ENCODE measurements at regions not wholly inside any gene's neighbourhood (a gene's known extent, or its start where the extent isn't known, plus 50 kb on each side); places are given as distances from the start of the nearest gene placed in this dataset.

- no peaks in the 10 kb centered on the region for H3K9me3 ChIP-seq (ENCODE audit: low read depth, low read length)
- DNase-seq (ENCODE audit: low read depth, low spot score), result no peak
- H3K27ac ChIP-seq, result no peak overlapping the region
These were observed 70.7 kb upstream of the CD82 start for GRCh38 chr11:44494785-44495184.

GRCh38 chr11:44496391-44496790 lies 69.1 kb upstream of the CD82 start:
- Histone ChIP-seq H3K36me3 (ENCODE audit: insufficient read depth, low read length) (no peaks in the 10 kb centered on the region), H3K9me3 (ENCODE audit: low read depth, low read length) (no peaks in the 10 kb centered on the region), H3K27ac (no peak overlapping the region), H3K9ac (ENCODE audit: insufficient read length) (no peak overlapping the region), H3K4me3 (no peak overlapping the region)
- TF ChIP-seq POLR2AphosphoS5 (IDR thresholded peaks at IDR 0.05; ENCODE audit: borderline replicate concordance, low read depth, low read length) (no peak), FOXP2 (optimal IDR thresholded peaks at IDR 0.05; ENCODE audit: control extremely low read depth, extremely low read length, insufficient read depth) (no peak), EZH2 (IDR thresholded peaks at IDR 0.05) (no peak)
- no peak for DNase-seq (ENCODE audit: low read depth, low spot score)

More at GRCh38 chr11:44494785-44495184, 70.7 kb upstream of the CD82 start:
- TF ChIP-seq FOXP2 (optimal IDR thresholded peaks at IDR 0.05; ENCODE audit: control extremely low read depth, extremely low read length, insufficient read depth) (no peak), EZH2 (IDR thresholded peaks at IDR 0.05) (no peak), POLR2AphosphoS5 (IDR thresholded peaks at IDR 0.05; ENCODE audit: borderline replicate concordance, low read depth, low read length) (no peak)
- Histone ChIP-seq H3K4me3 (no peak overlapping the region), H3K9ac (ENCODE audit: insufficient read length) (no peak overlapping the region), H3K36me3 (ENCODE audit: insufficient read depth, low read length) (no peaks in the 10 kb centered on the region)

GRCh38 chr11:44498089-44498871 lies 67.2 kb upstream of the CD82 start:
- Histone ChIP-seq H3K36me3 (ENCODE audit: insufficient read depth, low read length) (no peaks in the 10 kb centered on the region), H3K4me3 (no peak overlapping the region), H3K9me3 (ENCODE audit: low read depth, low read length) (no peaks in the 10 kb centered on the region), H3K9ac (ENCODE audit: insufficient read length) (no peak overlapping the region), H3K27ac (no peak overlapping the region)
- DNase-seq (ENCODE audit: low read depth, low spot score), result no peak
- TF ChIP-seq EZH2 (IDR thresholded peaks at IDR 0.05) (no peak), FOXP2 (optimal IDR thresholded peaks at IDR 0.05; ENCODE audit: control extremely low read depth, extremely low read length, insufficient read depth) (no peak), POLR2AphosphoS5 (IDR thresholded peaks at IDR 0.05; ENCODE audit: borderline replicate concordance, low read depth, low read length) (no peak)

GRCh38 chr11:44502506-44502905 lies 63.0 kb upstream of the CD82 start:
- no peak overlapping the region for H3K4me3 ChIP-seq
- TF ChIP-seq FOXP2 (optimal IDR thresholded peaks at IDR 0.05; ENCODE audit: control extremely low read depth, extremely low read length, insufficient read depth), result no peak
- TF ChIP-seq POLR2AphosphoS5 (IDR thresholded peaks at IDR 0.05; ENCODE audit: borderline replicate concordance, low read depth, low read length), result no peak
- no peak for TF ChIP-seq EZH2 (IDR thresholded peaks at IDR 0.05)
- no peaks in the 10 kb centered on the region for H3K9me3 ChIP-seq (ENCODE audit: low read depth, low read length)
- DNase-seq (ENCODE audit: low read depth, low spot score), result no peak
- H3K27ac ChIP-seq, result no peak overlapping the region
- H3K9ac ChIP-seq (ENCODE audit: insufficient read length), result no peak overlapping the region
- H3K36me3 ChIP-seq (ENCODE audit: insufficient read depth, low read length), result no peaks in the 10 kb centered on the region

- Histone ChIP-seq H3K27ac (no peak overlapping the region), H3K36me3 (ENCODE audit: insufficient read depth, low read length) (no peaks in the 10 kb centered on the region), H3K9ac (ENCODE audit: insufficient read length) (no peak overlapping the region), H3K4me3 (no peak overlapping the region), H3K9me3 (ENCODE audit: low read depth, low read length) (no peaks in the 10 kb centered on the region)
- TF ChIP-seq FOXP2 (optimal IDR thresholded peaks at IDR 0.05; ENCODE audit: control extremely low read depth, extremely low read length, insufficient read depth) (no peak), EZH2 (IDR thresholded peaks at IDR 0.05) (no peak), POLR2AphosphoS5 (IDR thresholded peaks at IDR 0.05; ENCODE audit: borderline replicate concordance, low read depth, low read length) (no peak)
- no peak for DNase-seq (ENCODE audit: low read depth, low spot score)
These were observed 59.8 kb upstream of the CD82 start for GRCh38 chr11:44505581-44506054.

GRCh38 chr11:44506375-44507016 lies 59.0 kb upstream of the CD82 start:
- no peak overlapping the region for H3K27ac ChIP-seq
- TF ChIP-seq EZH2 (IDR thresholded peaks at IDR 0.05) (no peak), POLR2AphosphoS5 (IDR thresholded peaks at IDR 0.05; ENCODE audit: borderline replicate concordance, low read depth, low read length) (no peak), FOXP2 (optimal IDR thresholded peaks at IDR 0.05; ENCODE audit: control extremely low read depth, extremely low read length, insufficient read depth) (no peak)
- H3K9ac ChIP-seq (ENCODE audit: insufficient read length), result no peak overlapping the region
- no peaks in the 10 kb centered on the region for H3K36me3 ChIP-seq (ENCODE audit: insufficient read depth, low read length)
- H3K9me3 ChIP-seq (ENCODE audit: low read depth, low read length), result no peaks in the 10 kb centered on the region
- H3K4me3 ChIP-seq, result no peak overlapping the region
- DNase-seq (ENCODE audit: low read depth, low spot score), result no peak

GRCh38 chr11:44507491-44507890 lies 58.0 kb upstream of the CD82 start:
- no peak for DNase-seq (ENCODE audit: low read depth, low spot score)
- TF ChIP-seq POLR2AphosphoS5 (IDR thresholded peaks at IDR 0.05; ENCODE audit: borderline replicate concordance, low read depth, low read length), result no peak
- TF ChIP-seq FOXP2 (optimal IDR thresholded peaks at IDR 0.05; ENCODE audit: control extremely low read depth, extremely low read length, insufficient read depth), result no peak
- no peak for TF ChIP-seq EZH2 (IDR thresholded peaks at IDR 0.05)
- Histone ChIP-seq H3K9ac (ENCODE audit: insufficient read length) (no peak overlapping the region), H3K27ac (no peak overlapping the region), H3K36me3 (ENCODE audit: insufficient read depth, low read length) (no peaks in the 10 kb centered on the region), H3K9me3 (ENCODE audit: low read depth, low read length) (no peaks in the 10 kb centered on the region), H3K4me3 (no peak overlapping the region)

GRCh38 chr11:44507896-44508445 lies 57.5 kb upstream of the CD82 start:
- Histone ChIP-seq H3K9ac (ENCODE audit: insufficient read length) (no peak overlapping the region), H3K27ac (no peak overlapping the region), H3K9me3 (ENCODE audit: low read depth, low read length) (no peaks in the 10 kb centered on the region), H3K4me3 (no peak overlapping the region), H3K36me3 (ENCODE audit: insufficient read depth, low read length) (no peaks in the 10 kb centered on the region)
- DNase-seq (ENCODE audit: low read depth, low spot score), result no peak
- TF ChIP-seq POLR2AphosphoS5 (IDR thresholded peaks at IDR 0.05; ENCODE audit: borderline replicate concordance, low read depth, low read length), result no peak

All from SK-N-MC (cell line).